ENCODE measurements at regions not wholly inside any gene's neighbourhood (a gene's known extent, or its start where the extent isn't known, plus 50 kb on each side); places are given as distances from the start of the nearest gene placed in this dataset.

DNA sequence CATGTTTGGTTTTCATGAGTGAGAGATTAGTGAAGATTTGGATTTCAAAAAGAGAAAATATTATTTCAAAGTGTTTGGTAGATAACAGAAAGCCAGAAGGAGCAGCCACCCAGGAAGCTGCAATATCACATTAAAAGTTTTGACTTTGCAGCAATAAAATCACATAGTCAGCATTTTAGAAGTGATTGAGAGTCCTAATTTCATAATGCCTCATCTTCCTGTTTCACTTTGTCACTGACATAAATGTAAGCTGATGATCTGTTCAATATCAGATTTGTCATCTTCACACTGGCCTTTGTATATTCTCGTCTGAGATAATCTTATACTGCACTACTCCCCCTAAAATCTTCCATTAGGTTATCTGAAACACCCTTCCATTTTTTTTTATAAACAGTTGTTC lies 690.5 kb downstream of the ADCYAP1 start:
- Histone ChIP-seq H3K4me3 (no peak overlapping the region), H3K4me1 (no peaks in the 10 kb centered on the region), H3K27me3 (no peaks in the 10 kb centered on the region), H3K27ac (no peak overlapping the region), H3K9me3 (no peaks in the 10 kb centered on the region), H3K36me3 (no peaks in the 10 kb centered on the region)
- TF ChIP-seq CTCF (IDR thresholded peaks at IDR 0.05) (no peak), POLR2A (IDR thresholded peaks at IDR 0.05) (no peak), POLR2AphosphoS5 (IDR thresholded peaks at IDR 0.05) (no peak)
- intact Hi-C loops (cut with DNase I; ENCODE audit: low total_unique reads) = no loop called here
- no peak for DNase-seq (ENCODE audit: low spot score in 2 of 2)

DNA sequence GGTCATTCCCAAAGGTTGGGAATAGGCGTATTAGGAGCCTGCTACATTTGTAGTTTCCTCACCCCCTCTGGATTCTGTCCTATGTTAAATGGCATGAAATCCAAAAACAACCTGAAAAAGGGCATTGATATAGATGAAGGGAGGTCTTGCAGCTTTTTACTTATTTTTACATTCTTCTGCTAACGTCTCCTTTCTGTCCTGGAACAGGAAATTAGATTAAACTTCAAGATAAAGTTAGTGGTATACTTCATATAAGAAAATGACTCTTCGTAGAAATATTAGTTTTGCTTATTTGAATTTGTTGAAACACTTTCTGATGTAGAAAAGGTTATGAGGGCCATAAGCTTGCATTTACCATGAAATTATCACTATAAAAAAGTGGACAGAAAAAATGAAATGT lies 694.5 kb downstream of the ADCYAP1 start:
- DNase-seq (ENCODE audit: low spot score in 2 of 2) = no peak
- H3K27me3 ChIP-seq = no peaks in the 10 kb centered on the region
- no peak overlapping the region for H3K4me3 ChIP-seq
- H3K27ac ChIP-seq = no peak overlapping the region
- no peaks in the 10 kb centered on the region for H3K4me1 ChIP-seq
- intact Hi-C loops (cut with DNase I; ENCODE audit: low total_unique reads) = no loop called here
- no peaks in the 10 kb centered on the region for H3K9me3 ChIP-seq
- no peaks in the 10 kb centered on the region for H3K36me3 ChIP-seq
- TF ChIP-seq CTCF (IDR thresholded peaks at IDR 0.05) (no peak), POLR2AphosphoS5 (IDR thresholded peaks at IDR 0.05) (no peak), POLR2A (IDR thresholded peaks at IDR 0.05) (no peak)

- Histone ChIP-seq H3K9me3 (no peaks in the 10 kb centered on the region), H3K36me3 (no peaks in the 10 kb centered on the region), H3K27ac (no peak overlapping the region), H3K4me3 (no peak overlapping the region), H3K27me3 (no peaks in the 10 kb centered on the region), H3K4me1 (no peaks in the 10 kb centered on the region)
- TF ChIP-seq POLR2A (IDR thresholded peaks at IDR 0.05) = no peak
- no peak for DNase-seq (ENCODE audit: low spot score in 2 of 2)
- intact Hi-C loops (cut with DNase I; ENCODE audit: low total_unique reads) = no loop called here
Measured at GRCh38 chr18:1604751-1605150, 700.1 kb downstream of the ADCYAP1 start.

- H3K4me3 ChIP-seq = no peak overlapping the region
- H3K27ac ChIP-seq = no peak overlapping the region
- TF ChIP-seq CTCF (IDR thresholded peaks at IDR 0.05) (no peak), POLR2A (IDR thresholded peaks at IDR 0.05) (no peak), POLR2AphosphoS5 (IDR thresholded peaks at IDR 0.05) (no peak)
- no peaks in the 10 kb centered on the region for H3K36me3 ChIP-seq
- no peaks in the 10 kb centered on the region for H3K27me3 ChIP-seq
- H3K4me1 ChIP-seq = no peaks in the 10 kb centered on the region
- DNase-seq (ENCODE audit: low spot score in 2 of 2) = no peak
- intact Hi-C loops (cut with DNase I; ENCODE audit: low total_unique reads) = no loop called here
- no peaks in the 10 kb centered on the region for H3K9me3 ChIP-seq
Measured at GRCh38 chr18:1618364-1618763, 713.7 kb downstream of the ADCYAP1 start.

- H3K27ac ChIP-seq = no peak overlapping the region
- no peak overlapping the region for H3K4me3 ChIP-seq
- TF ChIP-seq CTCF (IDR thresholded peaks at IDR 0.05) (no peak), POLR2AphosphoS5 (IDR thresholded peaks at IDR 0.05) (no peak), POLR2A (IDR thresholded peaks at IDR 0.05) (no peak)
- H3K36me3 ChIP-seq = no peaks in the 10 kb centered on the region
- H3K4me1 ChIP-seq = no peaks in the 10 kb centered on the region
- no peaks in the 10 kb centered on the region for H3K27me3 ChIP-seq
- intact Hi-C loops (cut with DNase I; ENCODE audit: low total_unique reads) = no loop called here
- no peak for DNase-seq (ENCODE audit: low spot score in 2 of 2)
- H3K9me3 ChIP-seq = no peaks in the 10 kb centered on the region
Measured at GRCh38 chr18:1619507-1619906, 714.8 kb downstream of the ADCYAP1 start.

- TF ChIP-seq POLR2AphosphoS5 (IDR thresholded peaks at IDR 0.05) (no peak), POLR2A (IDR thresholded peaks at IDR 0.05) (no peak), CTCF (IDR thresholded peaks at IDR 0.05) (no peak)
- Histone ChIP-seq H3K27me3 (no peaks in the 10 kb centered on the region), H3K36me3 (no peaks in the 10 kb centered on the region), H3K4me1 (no peaks in the 10 kb centered on the region), H3K9me3 (no peaks in the 10 kb centered on the region), H3K27ac (no peak overlapping the region), H3K4me3 (no peak overlapping the region)
- no peak for DNase-seq (ENCODE audit: low spot score in 2 of 2)
- intact Hi-C loops (cut with DNase I; ENCODE audit: low total_unique reads) = no loop called here
Measured at GRCh38 chr18:1624612-1625011, 719.9 kb downstream of the ADCYAP1 start.

Data from breast epithelium (tissue), 4 donors.